T-cell (primary cell): ENCODE measurements at regions not wholly inside any gene's neighbourhood (a gene's known extent, or its start where the extent isn't known, plus 50 kb on each side); places are given as distances from the start of the nearest gene placed in this dataset.

Experiments
- ATAC-seq, 4 experiments: fragments of 200-7000 bp in 3 of 4; fragments of 150-1000 bp in 1 of 4; cut with Tn5 transposase; replicated peaks in 1 of 4; 1 replicate in 3 of 4; 2 replicates in 1 of 4; pipeline ENCODE4 v1.10.0; 2021; ENCODE audit warnings: moderate library complexity in 3 of 4, mild to moderate bottlenecking in 2 of 4, moderate number of reproducible peaks in 1 of 4
- CTCF ChIA-PET, 2 donors: fragments of 300-600 bp; sonication (Branson Sonifier 250); formaldehyde crosslinking; loops; one replicate each; lab custom pipeline; 2022; ENCODE audit warnings: antibody characterized with exemption in 2 of 2; lab: Charles Lee
- POLR2A ChIA-PET, 2 donors: fragments of 300-600 bp; sonication (Branson Sonifier 250); formaldehyde crosslinking; loops; one replicate each; lab custom pipeline; 2022; ENCODE audit warnings: antibody characterized with exemption in 2 of 2; lab: Charles Lee
- DNase-seq, 35 experiments: peaks; one replicate each; pipeline versions ENCODE4 v3.0.0 to v3.0.0-alpha.2; 2013 to 2023
- H3K27ac ChIP-seq: one replicate; pipeline ENCODE4 v1.5.1; 2013; ENCODE audit warnings: low read length
- H3K27me3 ChIP-seq, 2 experiments: replicated peaks in 1 of 2; 1 replicate in 1 of 2; 2 replicates in 1 of 2; pipeline versions ENCODE4 v1.6.1 to v1.7.0; 2013; ENCODE audit warnings: low read length in 1 of 2, mixed read lengths in 1 of 2; ENCODE audit not compliant: control insufficient read depth in 2 of 2, insufficient read depth in 2 of 2; ENCODE audit errors: extremely low read depth in 1 of 2
- H3K36me3 ChIP-seq, 2 donors: 1 replicate in 1 of 2; 2 replicates in 1 of 2; pipeline versions ENCODE4 v1.6.1 to v1.7.0; 2013; ENCODE audit warnings: low read length in 1 of 2; ENCODE audit not compliant: control insufficient read depth in 2 of 2, insufficient read depth in 1 of 2; ENCODE audit errors: extremely low read depth in 1 of 2
- H3K4me1 ChIP-seq, 2 experiments: 1 replicate in 1 of 2; 2 replicates in 1 of 2; pipeline versions ENCODE4 v1.6.1 to v1.7.0; 2013; ENCODE audit warnings: low read length in 2 of 2, mixed read lengths in 1 of 2; ENCODE audit not compliant: insufficient read depth in 2 of 2, control insufficient read depth in 1 of 2; ENCODE audit errors: extremely low read depth in 1 of 2
- H3K4me3 ChIP-seq, 2 donors: 1 replicate in 1 of 2; 2 replicates in 1 of 2; pipeline versions ENCODE4 v1.5.1 to v1.7.0; 2013; ENCODE audit warnings: mild to moderate bottlenecking in 2 of 2, low read length in 1 of 2, moderate library complexity in 1 of 2; ENCODE audit not compliant: control insufficient read depth in 1 of 2; ENCODE audit errors: extremely low read depth in 1 of 2
- H3K9me3 ChIP-seq: 2 replicates; pipeline ENCODE4 v1.7.0; 2013
- H3K27ac Mint-ChIP-seq, 2 donors: one replicate each; pipeline ENCODE4 v1.8.0; 2020 to 2021; ENCODE audit warnings: mild to moderate bottlenecking in 2 of 2, mixed read lengths in 2 of 2
- H3K27me3 Mint-ChIP-seq, 2 donors: one replicate each; pipeline ENCODE4 v1.8.0; 2021 to 2022; ENCODE audit warnings: mixed read lengths in 2 of 2
- H3K36me3 Mint-ChIP-seq: one replicate; pipeline ENCODE4 v1.8.0; 2021; ENCODE audit warnings: mixed read lengths
- H3K4me1 Mint-ChIP-seq, 3 donors: one replicate each; pipeline ENCODE4 v1.8.0; 2020 to 2022; ENCODE audit warnings: mixed read lengths in 3 of 3, mild to moderate bottlenecking in 1 of 3
- H3K4me3 Mint-ChIP-seq, 3 donors: one replicate each; pipeline ENCODE4 v1.8.0; 2020 to 2022; ENCODE audit warnings: mild to moderate bottlenecking in 3 of 3, mixed read lengths in 3 of 3, moderate library complexity in 3 of 3
- H3K9me3 Mint-ChIP-seq, 3 donors: one replicate each; pipeline ENCODE4 v1.8.0; 2020 to 2022; ENCODE audit warnings: mixed read lengths in 3 of 3
- WGBS: methylation state at CpG from one replicate; pipeline ENCODE4 v1.1.5; 2013; ENCODE audit warnings: missing lambda C conversion rate; ENCODE audit not compliant: insufficient coverage; 5-methylcytosine and 5-hydroxymethylcytosine counted together

GRCh38 chr3:18761530-18761929, 336.4 kb upstream of the SATB1 start:
- H3K27me3 Mint-ChIP-seq = no peaks in the 10 kb centered on the region
- no peaks in the 10 kb centered on the region for H3K9me3 Mint-ChIP-seq
- Histone ChIP-seq H3K36me3 (no peaks in the 10 kb centered on the region), H3K9me3 (no peaks in the 10 kb centered on the region), H3K4me3 (no peak overlapping the region), H3K27me3 (no peaks in the 10 kb centered on the region), H3K4me1 (peaks cover 0 to 26% of the 10 kb centered on the region in 2 experiments), H3K27ac (no peak overlapping the region)
- no peak overlapping the region for H3K27ac Mint-ChIP-seq
- POLR2A ChIA-PET = no interaction called here
- no peak overlapping the region for H3K4me3 Mint-ChIP-seq
- 59% methylated on average over 2 of the region's 5 CpGs for whole genome bisulfite sequencing
- H3K4me1 Mint-ChIP-seq = peaks cover 14 to 19% (median 16%) of the 10 kb centered on the region in 3 donors
- no peak for DNase-seq
- no peaks in the 10 kb centered on the region for H3K36me3 Mint-ChIP-seq
- no peak for ATAC-seq
- CTCF ChIA-PET = no interaction called here

GRCh38 chr3:18758047-18758704, 333.0 kb upstream of the SATB1 start:
- Histone ChIP-seq H3K27ac (peak overlapping the region; percentile 22), H3K4me1 (peaks cover 0 to 45% of the 10 kb centered on the region in 2 experiments), H3K9me3 (no peaks in the 10 kb centered on the region), H3K36me3 (no peaks in the 10 kb centered on the region), H3K4me3 (no peak overlapping the region), H3K27me3 (no peaks in the 10 kb centered on the region)
- peaks cover 39 to 44% (median 44%) of the 10 kb centered on the region in 3 donors for H3K4me1 Mint-ChIP-seq
- WGBS = no CpG with 5 or more reads among the region's 4 CpGs
- H3K36me3 Mint-ChIP-seq = no peaks in the 10 kb centered on the region
- no peak overlapping the region for H3K4me3 Mint-ChIP-seq
- no peaks in the 10 kb centered on the region for H3K27me3 Mint-ChIP-seq
- H3K9me3 Mint-ChIP-seq = no peaks in the 10 kb centered on the region
- ChIA-PET POLR2A (interaction anchor here (0.5 to 1.1 kb wide), 3 partner anchors 20 to 1761 kb away, joined by 3 to 5 read pairs (median 3); no protein-coding TSS in a partner anchor), CTCF (interaction anchor here (0.5 to 3.6 kb wide), 41 partner anchors 8 to 1113 kb away, joined by 3 to 73 read pairs (median 4); no protein-coding TSS in a partner anchor)
- peak; percentile 89 to 96 (median 90) for ATAC-seq
- peak in 17 of 35 experiments; percentile 12 to 92 (median 26) for DNase-seq
- H3K27ac Mint-ChIP-seq = peak overlapping the region; percentile 25 to 57

GRCh38 chr3:18757476-18757875, 332.3 kb upstream of the SATB1 start:
- ChIA-PET POLR2A (interaction anchor here (0.5 to 1.1 kb wide), 2 partner anchors 21 to 405 kb away, joined by 3 read pairs; no protein-coding TSS in a partner anchor), CTCF (interaction anchor here (0.5 to 3.6 kb wide), 37 partner anchors 9 to 1112 kb away, joined by 3 to 73 read pairs (median 4); no protein-coding TSS in a partner anchor)
- Histone ChIP-seq H3K36me3 (no peaks in the 10 kb centered on the region), H3K4me3 (no peak overlapping the region), H3K4me1 (peaks cover 0 to 48% of the 10 kb centered on the region in 2 experiments), H3K27me3 (no peaks in the 10 kb centered on the region), H3K27ac (peak overlapping the region; percentile 22), H3K9me3 (no peaks in the 10 kb centered on the region)
- Mint-ChIP-seq H3K9me3 (no peaks in the 10 kb centered on the region), H3K27ac (peak overlapping the region; percentile 25 to 57), H3K36me3 (no peaks in the 10 kb centered on the region), H3K27me3 (no peaks in the 10 kb centered on the region), H3K4me1 (peaks cover 46 to 51% (median 51%) of the 10 kb centered on the region in 3 donors), H3K4me3 (peak overlapping the region in 1 of 3 donors; percentile 11)
- ATAC-seq (no peak), DNase-seq (no peak)
- WGBS = 78% methylated on average over 1 of the region's 3 CpGs

GRCh38 chr3:18752273-18752934, 327.3 kb upstream of the SATB1 start:
- Mint-ChIP-seq H3K4me1 (peaks cover 70 to 75% (median 71%) of the 10 kb centered on the region in 3 donors), H3K27me3 (no peaks in the 10 kb centered on the region), H3K36me3 (no peaks in the 10 kb centered on the region), H3K4me3 (peak overlapping the region in 1 of 3 donors; percentile 2), H3K27ac (peak overlapping the region; percentile 16 to 44), H3K9me3 (no peaks in the 10 kb centered on the region)
- no peak overlapping the region for H3K27ac ChIP-seq
- no peaks in the 10 kb centered on the region for H3K9me3 ChIP-seq
- no peak overlapping the region for H3K4me3 ChIP-seq
- no peaks in the 10 kb centered on the region for H3K27me3 ChIP-seq
- ATAC-seq (peak in 3 of 4 experiments; percentile 49 to 95 (median 58)), DNase-seq (peak in 1 of 35 experiments; percentile 38)
- H3K36me3 ChIP-seq = no peaks in the 10 kb centered on the region
- WGBS = 60% methylated on average over 1 of the region's 4 CpGs
- POLR2A ChIA-PET = no interaction called here
- peaks cover 0 to 38% of the 10 kb centered on the region in 2 experiments for H3K4me1 ChIP-seq
- CTCF ChIA-PET = no interaction called here

GRCh38 chr3:18751514-18751913, 326.4 kb upstream of the SATB1 start:
- Mint-ChIP-seq H3K4me3 (no peak overlapping the region), H3K27me3 (no peaks in the 10 kb centered on the region), H3K4me1 (peaks cover 70 to 76% (median 72%) of the 10 kb centered on the region in 3 donors), H3K9me3 (peaks cover 0 to 1% (median 0%) of the 10 kb centered on the region in 3 donors), H3K36me3 (no peaks in the 10 kb centered on the region), H3K27ac (peak overlapping the region in 1 of 2 donors; percentile 11)
- no peaks in the 10 kb centered on the region for H3K36me3 ChIP-seq
- CTCF ChIA-PET = interaction anchor here in 1 of 2 donors (1.0 kb wide), 1 partner anchor 192 kb away, joined by 4 read pairs; no protein-coding TSS in a partner anchor
- no peak overlapping the region for H3K27ac ChIP-seq
- ATAC-seq (no peak), DNase-seq (no peak)
- H3K9me3 ChIP-seq = no peaks in the 10 kb centered on the region
- POLR2A ChIA-PET = no interaction called here
- WGBS = 100% methylated on average over 1 of the region's 1 CpG
- peaks cover 0 to 32% of the 10 kb centered on the region in 2 experiments for H3K4me1 ChIP-seq
- H3K27me3 ChIP-seq = no peaks in the 10 kb centered on the region
- no peak overlapping the region for H3K4me3 ChIP-seq

- WGBS = no CpG with 5 or more reads among the region's 3 CpGs
- no peak overlapping the region for H3K27ac Mint-ChIP-seq
- no peak overlapping the region for H3K4me3 Mint-ChIP-seq
Observed at GRCh38 chr3:18747383-18747782, 322.2 kb upstream of the SATB1 start.

More at GRCh38 chr3:18747383-18747782, 322.2 kb upstream of the SATB1 start:
- CTCF ChIA-PET = interaction anchor here (0.9 to 1.6 kb wide), 3 partner anchors 11 to 68 kb away, joined by 4 read pairs; no protein-coding TSS in a partner anchor
- H3K27ac ChIP-seq = no peak overlapping the region
- no peaks in the 10 kb centered on the region for H3K36me3 Mint-ChIP-seq
- no peaks in the 10 kb centered on the region for H3K27me3 ChIP-seq
- H3K36me3 ChIP-seq = no peaks in the 10 kb centered on the region
- peaks cover 12 to 40% of the 10 kb centered on the region in 2 experiments for H3K4me1 ChIP-seq
- no peak for DNase-seq
- no peaks in the 10 kb centered on the region for H3K9me3 ChIP-seq
- peaks cover 74 to 76% (median 76%) of the 10 kb centered on the region in 3 donors for H3K4me1 Mint-ChIP-seq
- H3K27me3 Mint-ChIP-seq = no peaks in the 10 kb centered on the region
- no peak for ATAC-seq
- H3K4me3 ChIP-seq = no peak overlapping the region
- H3K9me3 Mint-ChIP-seq = peaks cover 0 to 2% (median 0%) of the 10 kb centered on the region in 3 donors
- POLR2A ChIA-PET = no interaction called here
